ENCODE measurements at regions not wholly inside any gene's neighbourhood (a gene's known extent, or its start where the extent isn't known, plus 50 kb on each side); places are given as distances from the start of the nearest gene placed in this dataset.

- TF ChIP-seq POLR2A (IDR thresholded peaks at IDR 0.05) (no peak), CTCF (IDR thresholded peaks at IDR 0.05) (no peak)
Measured at GRCh38 chr6:113699239-113699638, 157.9 kb upstream of the MARCKS start.

Measured in esophagus squamous epithelium (tissue), 4 donors.